Stimulated activated CD4-positive, alpha-beta T cell treated with anti-CD3 and anti-CD28 coated beads, Interleukin-15, amount 100 ng/mL, for 48 hours (primary cell): ENCODE measurements at regions not wholly inside any gene's neighbourhood (a gene's known extent, or its start where the extent isn't known, plus 50 kb on each side); places are given as distances from the start of the nearest gene placed in this dataset.

ENCODE experiments used
- DNase-seq, 2 donors: peaks; one replicate each; pipeline ENCODE4 v3.0.0-alpha.2; 2020; ENCODE audit warnings: low read depth in 2 of 2

- no peak for DNase-seq
Observed at GRCh38 chr5:158162479-158163034, 303.6 kb upstream of the CLINT1 start.

- no peak for DNase-seq
Observed at GRCh38 chr5:158162026-158162425, 303.1 kb upstream of the CLINT1 start.

- no peak for DNase-seq
Observed at GRCh38 chr5:158159621-158160020, 300.7 kb upstream of the CLINT1 start.

- no peak for DNase-seq
Observed at GRCh38 chr5:158155811-158156505, 297.0 kb upstream of the CLINT1 start.

GRCh38 chr5:158155067-158155466, 296.1 kb upstream of the CLINT1 start:
- DNase-seq, result no peak

- DNase-seq, result no peak
Observed at GRCh38 chr5:158154226-158155005, 295.5 kb upstream of the CLINT1 start.

- no peak for DNase-seq
Observed at GRCh38 chr5:158153508-158153907, 294.6 kb upstream of the CLINT1 start.

- no peak for DNase-seq
Observed at GRCh38 chr5:158152136-158152535, 293.2 kb upstream of the CLINT1 start.

- DNase-seq, result no peak
Observed at GRCh38 chr5:158147227-158147626, 288.3 kb upstream of the CLINT1 start.

- no peak for DNase-seq
Observed at GRCh38 chr5:158145827-158146226, 286.9 kb upstream of the CLINT1 start.

- DNase-seq, result no peak
Observed at GRCh38 chr5:158143081-158143480, 284.1 kb upstream of the CLINT1 start.

- DNase-seq, result no peak
Observed at GRCh38 chr5:158142156-158142555, 283.2 kb upstream of the CLINT1 start.

GRCh38 chr5:158140120-158140731, 281.3 kb upstream of the CLINT1 start:
- no peak for DNase-seq

- DNase-seq, result no peak
Observed at GRCh38 chr5:158139161-158139560, 280.2 kb upstream of the CLINT1 start.

GRCh38 chr5:158135682-158136179, 276.8 kb upstream of the CLINT1 start:
- no peak for DNase-seq

GRCh38 chr5:158133369-158133768, 274.4 kb upstream of the CLINT1 start:
- no peak for DNase-seq

- no peak for DNase-seq
Observed at GRCh38 chr5:158127536-158127935, 268.6 kb upstream of the CLINT1 start.

GRCh38 chr5:158126442-158127405, 267.8 kb upstream of the CLINT1 start:
- no peak for DNase-seq

- DNase-seq, result no peak
Observed at GRCh38 chr5:158124606-158125316, 265.8 kb upstream of the CLINT1 start.

GRCh38 chr5:158123595-158123994, 264.6 kb upstream of the CLINT1 start:
- no peak for DNase-seq

- no peak for DNase-seq
Observed at GRCh38 chr5:158121678-158122077, 262.7 kb upstream of the CLINT1 start.
